ENCODE measurements at regions not wholly inside any gene's neighbourhood (a gene's known extent, or its start where the extent isn't known, plus 50 kb on each side); places are given as distances from the start of the nearest gene placed in this dataset.
"Not testable (repeated sequence)": the region's sequence is repeated elsewhere in the genome, so short reads cannot be mapped to it uniquely, and the experiment has no call there.

DNA sequence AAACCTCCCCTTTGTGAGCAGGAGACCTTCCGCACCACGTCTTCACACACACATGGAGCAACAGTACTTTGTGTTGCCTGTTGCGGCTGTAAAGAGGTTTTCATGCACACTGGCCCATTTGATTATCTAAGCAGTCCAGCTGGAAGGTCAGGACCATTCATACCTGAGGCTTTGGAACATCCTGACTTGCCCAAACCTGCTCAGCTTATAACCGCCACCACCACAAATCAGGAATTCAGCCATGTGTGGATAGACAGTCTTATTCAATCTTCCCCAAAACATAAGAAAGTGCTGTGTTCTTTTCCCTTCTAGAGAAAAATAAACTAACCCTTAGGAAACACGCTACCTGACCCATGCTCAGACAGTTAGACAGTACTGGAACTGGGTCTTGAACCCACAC, 81.6 kb upstream of the XYLT1 start:
- TF ChIP-seq, protein P1, sequence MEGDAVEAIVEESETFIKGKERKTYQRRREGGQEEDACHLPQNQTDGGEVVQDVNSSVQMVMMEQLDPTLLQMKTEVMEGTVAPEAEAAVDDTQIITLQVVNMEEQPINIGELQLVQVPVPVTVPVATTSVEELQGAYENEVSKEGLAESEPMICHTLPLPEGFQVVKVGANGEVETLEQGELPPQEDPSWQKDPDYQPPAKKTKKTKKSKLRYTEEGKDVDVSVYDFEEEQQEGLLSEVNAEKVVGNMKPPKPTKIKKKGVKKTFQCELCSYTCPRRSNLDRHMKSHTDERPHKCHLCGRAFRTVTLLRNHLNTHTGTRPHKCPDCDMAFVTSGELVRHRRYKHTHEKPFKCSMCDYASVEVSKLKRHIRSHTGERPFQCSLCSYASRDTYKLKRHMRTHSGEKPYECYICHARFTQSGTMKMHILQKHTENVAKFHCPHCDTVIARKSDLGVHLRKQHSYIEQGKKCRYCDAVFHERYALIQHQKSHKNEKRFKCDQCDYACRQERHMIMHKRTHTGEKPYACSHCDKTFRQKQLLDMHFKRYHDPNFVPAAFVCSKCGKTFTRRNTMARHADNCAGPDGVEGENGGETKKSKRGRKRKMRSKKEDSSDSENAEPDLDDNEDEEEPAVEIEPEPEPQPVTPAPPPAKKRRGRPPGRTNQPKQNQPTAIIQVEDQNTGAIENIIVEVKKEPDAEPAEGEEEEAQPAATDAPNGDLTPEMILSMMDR (IDR thresholded peaks at IDR 0.05; ENCODE audit: low read depth, low read length), result no peak
- in situ Hi-C loops (cut with HindIII; ENCODE audit: low sequenced_read_pairs), result no loop called here
- no peak for DNase-seq (ENCODE audit: low read depth, low spot score)
- no peak overlapping the region for H3K4me3 ChIP-seq (ENCODE audit: low read depth, low read length)

DNA sequence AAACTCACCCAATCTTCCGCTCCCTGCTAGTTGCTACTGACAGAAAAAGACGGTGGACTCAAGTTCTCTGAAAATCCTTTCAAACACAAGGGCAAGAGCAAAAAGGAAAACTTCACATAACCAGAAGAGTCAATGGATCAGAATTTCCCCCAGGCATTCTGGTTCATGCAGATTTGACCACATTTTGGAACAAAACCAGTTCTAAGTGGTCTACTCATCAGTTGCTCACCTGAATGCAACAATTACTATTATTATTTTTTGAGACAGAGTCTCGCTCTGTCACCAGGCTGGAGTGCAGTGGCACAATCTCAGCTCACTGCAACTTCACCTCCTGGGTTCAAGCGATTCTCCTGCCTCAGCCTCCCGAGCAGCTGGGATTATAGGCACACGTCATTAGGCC, 80.9 kb upstream of the XYLT1 start:
- in situ Hi-C loops (cut with HindIII; ENCODE audit: low sequenced_read_pairs); H3K4me3 ChIP-seq (ENCODE audit: low read depth, low read length): not testable (repeated sequence)
- DNase-seq (ENCODE audit: low read depth, low spot score), result peak; percentile 17

- H3K4me3 ChIP-seq (ENCODE audit: low read depth, low read length), result no peak overlapping the region
- TF ChIP-seq, protein P1 (IDR thresholded peaks at IDR 0.05; ENCODE audit: low read depth, low read length), result no peak
- in situ Hi-C loops (cut with HindIII; ENCODE audit: low sequenced_read_pairs), result no loop called here
- no peak for DNase-seq (ENCODE audit: low read depth, low spot score)
Observed at GRCh38 chr16:17548825-17549224, 78.1 kb upstream of the XYLT1 start.

- no peak overlapping the region for H3K4me3 ChIP-seq (ENCODE audit: low read depth, low read length)
- TF ChIP-seq, protein P1 (IDR thresholded peaks at IDR 0.05; ENCODE audit: low read depth, low read length), result peak; percentile 7
- in situ Hi-C loops (cut with HindIII; ENCODE audit: low sequenced_read_pairs), result no loop called here
- DNase-seq (ENCODE audit: low read depth, low spot score), result no peak
Observed at GRCh38 chr16:17544785-17545184, 74.0 kb upstream of the XYLT1 start.

DNA sequence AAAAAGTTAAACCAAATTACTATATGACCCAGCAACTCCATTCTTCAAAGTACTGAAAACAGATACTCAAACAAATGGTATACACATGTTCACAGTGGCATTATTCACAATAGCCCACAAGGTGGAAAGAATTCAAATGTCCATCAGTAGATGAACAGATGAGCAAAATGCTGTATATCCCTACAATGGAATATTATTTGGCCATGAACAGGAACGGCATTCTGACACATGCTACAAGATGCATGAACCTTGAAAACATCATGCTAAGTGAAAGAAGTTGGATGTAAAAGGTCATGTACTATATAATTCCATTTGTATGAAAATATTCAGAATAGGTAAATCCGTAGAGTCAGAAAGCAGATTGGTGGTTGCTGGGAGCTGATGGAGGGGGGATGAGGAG, 73.5 kb upstream of the XYLT1 start:
- DNase-seq (ENCODE audit: low read depth, low spot score), result no peak
- TF ChIP-seq, protein P1 (IDR thresholded peaks at IDR 0.05; ENCODE audit: low read depth, low read length), result no peak
- H3K4me3 ChIP-seq (ENCODE audit: low read depth, low read length), result no peak overlapping the region
- in situ Hi-C loops (cut with HindIII; ENCODE audit: low sequenced_read_pairs), result no loop called here

DNA sequence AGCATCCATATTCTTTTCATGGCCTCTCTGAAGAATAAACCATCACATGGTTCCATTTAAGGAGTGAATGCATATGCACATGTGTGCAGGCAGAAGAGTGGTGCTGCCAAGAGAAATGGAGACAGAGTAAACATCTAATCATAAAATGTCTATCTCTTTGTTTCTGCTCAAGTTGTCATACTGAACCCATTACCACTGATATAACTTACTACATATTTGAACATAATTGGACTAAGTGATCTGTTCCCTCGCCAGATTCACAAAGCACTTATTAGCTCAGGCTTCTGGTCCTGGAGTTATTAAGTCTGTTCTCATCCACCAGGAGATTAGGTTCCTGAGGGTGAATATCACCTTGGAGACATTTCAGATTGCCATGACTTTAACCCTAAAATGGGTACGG, 72.3 kb upstream of the XYLT1 start:
- in situ Hi-C loops (cut with HindIII; ENCODE audit: low sequenced_read_pairs), result no loop called here
- TF ChIP-seq, protein P1 (IDR thresholded peaks at IDR 0.05; ENCODE audit: low read depth, low read length), result no peak
- H3K4me3 ChIP-seq (ENCODE audit: low read depth, low read length), result no peak overlapping the region
- DNase-seq (ENCODE audit: low read depth, low spot score), result no peak

DNA sequence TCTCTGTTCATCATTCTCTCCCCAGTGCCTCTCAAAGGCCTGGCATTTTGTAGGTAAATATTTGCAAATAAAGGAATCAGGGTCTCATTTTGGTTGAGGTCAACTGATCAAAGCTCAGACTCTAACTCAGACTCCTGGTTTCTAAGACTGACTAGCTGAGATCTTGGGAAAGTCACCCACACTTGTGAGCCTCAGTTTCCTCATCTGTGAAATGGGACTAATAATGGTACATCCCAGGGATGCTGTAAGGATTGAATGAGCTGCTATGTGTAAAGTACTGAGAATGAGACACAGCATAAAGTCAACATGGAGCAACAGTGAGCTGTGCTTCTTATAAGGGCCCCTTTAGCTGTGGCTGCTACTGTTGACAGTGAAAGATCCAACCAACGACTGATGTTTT, 70.6 kb upstream of the XYLT1 start:
- no peak for DNase-seq (ENCODE audit: low read depth, low spot score)
- in situ Hi-C loops (cut with HindIII; ENCODE audit: low sequenced_read_pairs), result no loop called here
- H3K4me3 ChIP-seq (ENCODE audit: low read depth, low read length), result no peak overlapping the region
- TF ChIP-seq, protein P1 (IDR thresholded peaks at IDR 0.05; ENCODE audit: low read depth, low read length), result no peak

All from astrocyte of the spinal cord (primary cell).